HG03280 (cell line): ENCODE measurements at regions not wholly inside any gene's neighbourhood (a gene's known extent, or its start where the extent isn't known, plus 50 kb on each side); places are given as distances from the start of the nearest gene placed in this dataset.
"Not testable (repeated sequence)": the region's sequence is repeated elsewhere in the genome, so short reads cannot be mapped to it uniquely, and the experiment has no call there.

Experiments
- ATAC-seq: cut with Tn5 transposase; IDR thresholded peaks from one replicate; pipeline ENCODE4 v1.9.1; 2021; ENCODE audit warnings: mild to moderate bottlenecking, moderate library complexity; ENCODE audit not compliant: unreplicated experiment

DNA sequence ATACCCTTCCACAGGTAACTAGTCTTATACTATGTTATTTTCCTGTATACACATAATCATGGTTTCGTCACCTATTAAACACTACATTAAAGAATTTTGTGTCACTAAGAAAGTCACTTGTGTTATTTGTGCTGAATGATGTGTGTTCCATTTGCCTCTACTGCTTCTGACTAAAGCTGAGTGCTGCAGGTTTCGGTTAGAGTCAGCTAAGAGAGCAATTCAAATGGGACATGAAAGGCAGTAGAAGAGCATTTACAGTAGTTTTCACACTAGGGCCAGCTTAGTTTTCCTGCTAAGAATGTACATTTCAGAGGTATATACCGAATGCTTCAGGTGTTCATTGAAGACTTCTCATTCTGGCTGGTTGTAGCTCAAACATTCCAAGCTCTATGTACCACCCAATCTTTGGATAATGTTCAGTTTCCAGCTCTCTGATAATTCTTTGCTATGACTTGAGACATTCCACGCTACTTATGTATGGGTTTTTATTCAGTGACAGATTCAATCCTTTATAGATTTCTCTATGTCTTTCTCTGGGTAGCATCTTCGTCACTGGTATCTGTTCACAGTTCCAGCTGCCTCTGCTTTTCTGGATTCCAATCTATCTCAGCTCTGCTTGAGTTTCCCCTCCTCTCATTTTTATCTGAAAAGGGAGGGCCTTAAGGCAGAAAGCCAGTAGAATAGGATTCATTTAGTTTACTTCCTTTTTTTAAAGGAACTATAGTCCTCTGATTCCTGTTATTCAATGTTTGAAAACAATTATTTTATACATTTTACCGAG lies 164.4 kb downstream of the CXXC4 start:
- no peak for ATAC-seq

DNA sequence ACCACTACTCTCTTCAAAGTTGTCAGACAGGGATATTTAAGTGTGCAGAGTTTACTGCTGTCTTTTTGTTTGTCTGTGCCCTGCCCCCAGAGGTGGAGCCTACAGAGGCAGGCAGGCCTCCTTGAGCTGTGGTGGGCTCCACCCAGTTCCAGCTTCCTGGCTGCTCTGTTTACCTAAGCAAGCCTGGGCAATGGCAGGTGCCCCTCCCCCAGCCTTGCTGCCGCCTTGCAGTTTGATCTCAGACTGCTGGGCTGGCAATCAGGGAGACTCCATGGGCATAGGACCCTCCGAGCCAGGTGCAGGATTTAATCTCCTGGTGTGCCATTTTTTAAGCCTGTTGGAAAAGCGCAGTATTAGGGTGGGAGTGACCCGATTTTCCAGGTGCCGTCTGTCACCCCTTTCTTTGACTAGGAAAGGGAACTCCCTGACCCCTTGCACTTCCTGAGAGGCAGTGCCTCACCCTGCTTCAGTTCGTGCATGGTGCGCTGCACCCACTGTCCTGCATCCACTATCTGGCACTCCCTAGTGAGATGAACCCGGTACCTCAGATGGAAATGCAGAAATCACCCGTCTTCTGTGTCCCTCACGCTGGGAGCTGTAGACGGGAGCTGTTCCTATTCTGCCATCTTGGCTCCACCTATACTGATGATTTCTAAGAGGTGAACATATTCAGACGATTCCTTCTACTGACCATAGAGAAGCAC lies 167.6 kb downstream of the CXXC4 start:
- not testable (repeated sequence) for ATAC-seq

GRCh38 chr4:104302731-104303130 lies 192.0 kb downstream of the CXXC4 start:
- ATAC-seq, result no peak

GRCh38 chr4:104294811-104295210 lies 199.9 kb downstream of the CXXC4 start:
- ATAC-seq, result no peak

GRCh38 chr4:104286867-104287266 lies 207.8 kb downstream of the CXXC4 start:
- no peak for ATAC-seq

GRCh38 chr4:104283303-104283702 lies 211.4 kb downstream of the CXXC4 start:
- ATAC-seq, result no peak

GRCh38 chr4:104279744-104280143 lies 214.9 kb downstream of the CXXC4 start:
- ATAC-seq, result no peak

DNA sequence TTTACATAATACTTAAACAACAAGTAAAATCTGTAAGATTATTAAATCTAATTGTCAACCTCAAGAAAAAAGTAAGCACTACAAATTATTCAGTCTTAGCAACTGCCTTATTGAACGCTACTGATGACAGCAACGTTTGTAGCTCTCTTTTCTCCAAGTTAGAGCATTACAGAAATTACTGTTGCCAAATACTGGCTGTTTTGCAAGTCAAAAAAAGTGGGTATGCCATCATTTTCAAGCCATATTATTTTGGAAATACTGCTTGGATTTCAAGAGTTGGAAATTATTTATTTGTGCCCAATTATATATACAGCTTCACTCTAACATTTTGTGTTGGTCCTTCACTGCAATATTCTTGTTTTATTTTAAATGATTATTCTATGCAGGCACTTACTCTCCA lies 221.7 kb downstream of the CXXC4 start:
- ATAC-seq, result no peak

DNA sequence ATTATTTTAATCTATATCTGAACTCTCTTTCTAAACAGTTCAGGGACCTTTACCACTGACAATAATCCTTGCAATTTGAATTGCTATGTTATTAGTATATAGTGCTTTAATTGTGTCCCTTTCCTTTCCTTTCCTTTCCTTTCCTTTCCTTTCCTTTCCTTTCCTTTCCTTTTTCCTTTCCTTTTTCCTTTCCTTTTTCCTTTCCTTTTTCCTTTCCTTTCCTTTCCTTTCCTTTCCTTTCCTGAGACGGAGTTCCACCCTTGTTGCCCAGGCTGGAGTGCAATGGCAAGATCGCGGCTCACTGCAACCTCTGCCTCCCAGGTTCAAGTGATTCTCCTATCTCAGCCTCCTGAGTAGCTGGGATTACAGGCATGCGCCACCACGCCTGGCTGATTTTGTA lies 225.1 kb downstream of the CXXC4 start:
- not testable (repeated sequence) for ATAC-seq

GRCh38 chr4:104263100-104263499 lies 231.6 kb downstream of the CXXC4 start:
- ATAC-seq, result no peak

DNA sequence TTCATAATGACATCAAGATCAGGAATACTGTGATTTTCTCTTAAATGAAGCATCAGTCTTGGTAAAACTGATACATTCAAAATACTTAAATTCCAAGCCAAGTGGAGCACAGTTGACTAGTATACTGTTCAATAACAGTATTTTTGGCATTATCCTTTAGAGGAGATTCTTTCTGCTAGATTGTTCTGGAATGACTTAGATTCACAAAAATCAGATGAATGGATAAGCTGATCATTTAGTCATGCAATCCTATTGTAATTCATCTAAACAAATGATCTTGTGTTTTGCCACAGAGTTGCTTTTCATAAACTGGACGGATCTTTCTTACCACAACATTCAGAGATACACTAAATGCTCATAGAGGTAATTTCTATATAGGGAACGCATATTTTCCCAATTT lies 232.0 kb downstream of the CXXC4 start:
- ATAC-seq, result no peak

- ATAC-seq, result no peak
Measured at GRCh38 chr4:104248726-104249125, 246.0 kb downstream of the CXXC4 start.

- ATAC-seq, result no peak
Measured at GRCh38 chr4:104235967-104236366, 258.7 kb downstream of the CXXC4 start.

- no peak for ATAC-seq
Measured at GRCh38 chr4:104217526-104217925, 277.2 kb downstream of the CXXC4 start.

DNA sequence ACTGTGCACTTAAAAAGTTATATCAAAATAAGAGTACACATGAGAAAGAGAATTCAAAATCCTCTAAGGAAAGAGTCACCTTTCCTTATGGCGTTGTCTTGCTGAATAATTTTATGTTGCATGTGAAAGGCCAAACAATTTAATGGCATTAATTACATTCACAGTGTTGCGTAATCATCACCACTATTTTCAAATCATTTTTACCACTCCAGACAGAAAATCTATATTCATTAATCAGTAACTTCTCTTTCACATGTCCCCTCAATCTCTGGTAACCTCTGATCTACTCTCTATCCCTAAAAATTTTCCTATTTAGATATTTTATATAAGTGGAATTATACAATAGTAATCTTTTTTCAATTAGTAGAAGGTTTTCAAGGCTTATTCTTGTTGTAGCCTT lies 283.0 kb downstream of the CXXC4 start:
- no peak for ATAC-seq

DNA sequence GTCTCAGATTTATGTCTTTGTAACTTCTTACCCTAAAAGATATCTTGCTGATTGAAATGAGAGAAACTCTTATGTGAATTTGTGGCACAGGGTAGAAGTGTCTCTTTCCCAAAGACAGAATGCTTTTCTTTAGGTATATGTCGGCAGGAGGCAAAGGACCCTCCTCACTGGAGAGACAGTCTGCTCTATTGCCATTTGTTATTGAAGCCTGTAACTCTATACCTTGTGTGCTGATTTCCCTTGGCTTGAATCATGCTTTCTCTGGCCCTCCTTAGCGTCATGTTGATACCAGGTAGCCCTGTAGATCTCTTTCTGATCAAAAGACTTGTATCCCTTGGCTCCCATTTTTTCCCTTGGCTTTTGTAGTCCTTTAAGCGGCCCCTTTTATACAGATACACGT lies 284.3 kb downstream of the CXXC4 start:
- ATAC-seq, result no peak

DNA sequence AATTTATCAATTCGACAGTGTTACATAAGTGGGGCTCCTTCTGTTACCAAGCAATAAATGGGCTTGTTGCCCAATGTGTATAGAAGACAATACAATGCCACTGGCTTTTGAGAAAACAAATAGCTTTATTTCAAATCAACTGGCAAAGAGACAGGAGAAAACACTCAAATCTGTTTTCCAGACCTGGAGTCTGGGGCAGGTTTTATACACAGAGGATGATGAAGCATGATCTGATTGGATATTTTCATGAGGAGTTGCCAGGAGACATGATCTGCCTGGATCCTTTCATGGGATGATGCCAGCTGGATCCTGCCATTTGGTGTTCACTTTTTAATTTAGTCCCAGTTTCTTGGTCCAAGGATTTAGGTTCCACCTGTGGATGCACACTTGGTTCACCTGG lies 287.9 kb downstream of the CXXC4 start:
- no peak for ATAC-seq

DNA sequence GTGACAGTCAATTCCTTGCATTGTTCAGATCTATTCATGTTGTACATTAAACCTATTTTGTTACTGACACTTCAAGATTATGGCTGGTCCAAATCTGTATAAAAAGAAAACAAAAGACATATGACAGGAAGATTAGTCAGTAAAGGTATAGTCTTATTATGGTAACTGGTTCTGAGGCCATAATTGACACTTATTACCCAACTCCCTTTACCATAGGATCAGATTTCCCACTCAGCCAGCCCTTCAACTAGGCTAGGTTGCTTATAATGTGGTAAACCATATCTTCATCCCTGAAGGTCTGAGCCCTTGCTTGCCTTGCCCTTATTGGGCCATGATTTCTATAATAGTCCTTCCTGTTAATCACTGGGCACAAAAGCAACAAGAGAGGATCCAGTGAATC lies 289.6 kb downstream of the CXXC4 start:
- no peak for ATAC-seq

DNA sequence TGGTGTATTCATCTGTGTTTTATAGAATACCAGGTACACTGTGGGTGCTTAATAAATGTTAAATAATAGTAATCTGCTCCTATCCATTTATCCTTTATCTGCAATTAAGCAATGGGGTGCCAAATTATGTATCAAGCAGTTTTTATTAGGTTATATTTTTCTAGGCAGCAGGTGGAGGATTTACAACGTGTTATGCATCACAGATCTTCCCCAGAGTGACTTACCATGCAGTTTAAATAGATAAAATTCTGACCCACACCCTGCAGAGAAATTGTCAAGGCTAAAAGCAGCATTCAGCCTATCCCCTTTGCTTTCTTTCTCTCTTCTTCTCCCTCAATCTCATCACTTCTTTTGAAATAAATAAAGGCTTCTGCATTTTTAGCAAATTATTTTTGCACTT lies 306.4 kb downstream of the CXXC4 start:
- ATAC-seq, result no peak

DNA sequence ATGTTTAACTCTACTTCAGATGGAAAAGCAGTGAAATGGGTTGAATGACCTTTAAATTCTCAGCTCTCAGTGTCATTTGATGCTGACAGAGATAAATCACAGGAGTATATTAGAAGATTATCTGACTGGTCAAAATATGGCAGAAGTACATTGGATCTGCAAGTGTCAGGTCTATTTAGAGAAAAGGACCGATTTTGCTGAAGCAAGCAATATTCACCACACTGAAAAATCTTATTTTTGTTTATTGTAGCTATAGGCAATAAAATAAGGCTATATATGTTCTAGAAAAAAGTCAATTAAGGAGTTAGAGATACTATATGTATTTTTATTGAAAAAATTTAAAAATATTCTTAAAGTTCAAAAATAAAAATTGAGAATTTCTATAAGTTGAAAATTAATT lies 325.3 kb downstream of the CXXC4 start:
- no peak for ATAC-seq

GRCh38 chr4:104166749-104167148 lies 327.9 kb downstream of the CXXC4 start:
- no peak for ATAC-seq

- ATAC-seq, result no peak
Measured at GRCh38 chr4:104163820-104164219, 330.9 kb downstream of the CXXC4 start.

- no peak for ATAC-seq
Measured at GRCh38 chr4:104146048-104146447, 348.6 kb downstream of the CXXC4 start.
